ENCODE measurements at regions not wholly inside any gene's neighbourhood (a gene's known extent, or its start where the extent isn't known, plus 50 kb on each side); places are given as distances from the start of the nearest gene placed in this dataset.

DNA sequence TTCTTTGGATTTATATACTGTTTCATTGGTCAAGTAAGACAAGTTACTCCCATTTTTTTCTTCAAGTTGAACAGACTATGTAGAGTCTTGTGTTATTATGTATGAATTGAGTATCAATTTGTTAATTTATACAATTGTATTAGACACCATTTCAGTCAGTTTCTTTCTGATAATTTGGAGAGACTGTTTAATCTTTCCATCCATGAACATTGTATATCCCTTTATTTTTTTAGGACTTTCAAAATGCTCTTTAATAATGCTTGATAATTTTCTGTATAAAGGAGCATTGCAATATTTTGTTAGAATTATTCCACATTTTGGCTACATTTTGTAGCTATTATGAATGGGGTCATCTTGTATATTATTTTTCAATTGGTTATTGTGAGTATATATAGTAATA is 69.1 kb upstream of the PJA2 start:
- Histone ChIP-seq H3K27ac (ENCODE audit: low read depth, low read length) (no peak overlapping the region), H3K27me3 (ENCODE audit: insufficient read depth, low read length) (no peaks in the 10 kb centered on the region), H3K4me1 (ENCODE audit: control insufficient read depth in 1 of 2, insufficient read depth in 2 of 2, low read length in 2 of 2) (no peaks in the 10 kb centered on the region), H3K79me2 (ENCODE audit: insufficient read depth, low read length) (no peaks in the 10 kb centered on the region), H3K9me3 (ENCODE audit: control insufficient read depth in 1 of 2, insufficient read depth in 1 of 2, low read depth in 1 of 2, low read length in 2 of 2) (no peaks in the 10 kb centered on the region), H3K36me3 (ENCODE audit: control insufficient read depth in 1 of 2, insufficient read depth in 2 of 2, low read length in 2 of 2) (no peaks in the 10 kb centered on the region), H3K9me2 (ENCODE audit: insufficient read depth) (no peaks in the 10 kb centered on the region), H3K4me2 (ENCODE audit: low read length) (no peak overlapping the region), H2AFZ (ENCODE audit: low read depth, low read length, poor library complexity, severe bottlenecking) (peak overlapping the region; percentile 60), H3K9ac (ENCODE audit: low read length) (no peak overlapping the region), H3K4me3 (replicated peaks in 1 of 2; ENCODE audit: low read depth in 1 of 2, low read length in 2 of 2) (no peak overlapping the region), H4K20me1 (ENCODE audit: insufficient read depth) (no peaks in the 10 kb centered on the region)
- no TSS peak for BruUV-seq (replicated peaks)
- intact Hi-C loops (cut with micrococcal nuclease): loop anchor here (5.0 to 10.0 kb wide), 3 partner anchors 562 to 994 kb away; no protein-coding TSS in a partner anchor
- ATAC-seq (no peak), DNase-seq (ENCODE audit: low read depth, low spot score) (no peak)
- ChIA-PET RAD21 (ENCODE audit: low non-redundant PET in 1 of 2, low total read pairs in 2 of 2, uncharacterized antibody in 2 of 2, unreplicated experiment in 2 of 2) (no interaction called here), POLR2A (no interaction called here), CTCF (interaction anchor here (1.3 to 1.5 kb wide), 2 partner anchors 14 to 559 kb away, joined by 3 read pairs; no protein-coding TSS in a partner anchor)
- TF ChIP-seq SRF (IDR thresholded peaks at IDR 0.05; ENCODE audit: low read depth) (no peak), CBX3 (IDR thresholded peaks at IDR 0.05; ENCODE audit: low read depth) (no peak), FOSL1 (IDR thresholded peaks at IDR 0.05; ENCODE audit: low read depth) (no peak), TCF7L2 (IDR thresholded peaks at IDR 0.05; ENCODE audit: borderline replicate concordance, extremely low read depth, insufficient read depth, insufficient read length) (no peak), ELF1 (IDR thresholded peaks at IDR 0.05; ENCODE audit: borderline replicate concordance, low read depth) (no peak), ZNF274 (IDR thresholded peaks at IDR 0.05; ENCODE audit: low read depth, low read length) (no peak), EZH2phosphoT487 (IDR thresholded peaks at IDR 0.05; ENCODE audit: borderline replicate concordance) (no peak), ZFX (IDR thresholded peaks at IDR 0.05) (no peak), CEBPB (IDR thresholded peaks at IDR 0.05; ENCODE audit: low read depth) (no peak), POLR2A (IDR thresholded peaks at IDR 0.05; ENCODE audit: borderline replicate concordance, extremely low read depth, insufficient read depth, insufficient read length) (no peak), EZH2 (IDR thresholded peaks at IDR 0.05) (no peak), SP1 (IDR thresholded peaks at IDR 0.05; ENCODE audit: low read depth) (no peak), EGR1 (IDR thresholded peaks at IDR 0.05; ENCODE audit: low read depth) (no peak), RAD21 (IDR thresholded peaks at IDR 0.05; ENCODE audit: low read depth) (no peak), SIN3A (IDR thresholded peaks at IDR 0.05; ENCODE audit: low read depth) (no peak), JUND (IDR thresholded peaks at IDR 0.05) (no peak)
- TF ChIP-seq, protein P1, sequence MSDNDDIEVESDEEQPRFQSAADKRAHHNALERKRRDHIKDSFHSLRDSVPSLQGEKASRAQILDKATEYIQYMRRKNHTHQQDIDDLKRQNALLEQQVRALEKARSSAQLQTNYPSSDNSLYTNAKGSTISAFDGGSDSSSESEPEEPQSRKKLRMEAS (IDR thresholded peaks at IDR 0.05): no peak
- TF ChIP-seq, protein P2, sequence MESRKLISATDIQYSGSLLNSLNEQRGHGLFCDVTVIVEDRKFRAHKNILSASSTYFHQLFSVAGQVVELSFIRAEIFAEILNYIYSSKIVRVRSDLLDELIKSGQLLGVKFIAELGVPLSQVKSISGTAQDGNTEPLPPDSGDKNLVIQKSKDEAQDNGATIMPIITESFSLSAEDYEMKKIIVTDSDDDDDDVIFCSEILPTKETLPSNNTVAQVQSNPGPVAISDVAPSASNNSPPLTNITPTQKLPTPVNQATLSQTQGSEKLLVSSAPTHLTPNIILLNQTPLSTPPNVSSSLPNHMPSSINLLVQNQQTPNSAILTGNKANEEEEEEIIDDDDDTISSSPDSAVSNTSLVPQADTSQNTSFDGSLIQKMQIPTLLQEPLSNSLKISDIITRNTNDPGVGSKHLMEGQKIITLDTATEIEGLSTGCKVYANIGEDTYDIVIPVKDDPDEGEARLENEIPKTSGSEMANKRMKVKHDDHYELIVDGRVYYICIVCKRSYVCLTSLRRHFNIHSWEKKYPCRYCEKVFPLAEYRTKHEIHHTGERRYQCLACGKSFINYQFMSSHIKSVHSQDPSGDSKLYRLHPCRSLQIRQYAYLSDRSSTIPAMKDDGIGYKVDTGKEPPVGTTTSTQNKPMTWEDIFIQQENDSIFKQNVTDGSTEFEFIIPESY (IDR thresholded peaks at IDR 0.05; ENCODE audit: extremely low read depth, insufficient replicate concordance, low read length): no peak
- TF ChIP-seq, protein P3, sequence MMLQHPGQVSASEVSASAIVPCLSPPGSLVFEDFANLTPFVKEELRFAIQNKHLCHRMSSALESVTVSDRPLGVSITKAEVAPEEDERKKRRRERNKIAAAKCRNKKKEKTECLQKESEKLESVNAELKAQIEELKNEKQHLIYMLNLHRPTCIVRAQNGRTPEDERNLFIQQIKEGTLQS (IDR thresholded peaks at IDR 0.05): no peak

Measured in HCT116 (cell line).